CD4-positive, alpha-beta T cell (primary cell): ENCODE measurements at regions not wholly inside any gene's neighbourhood (a gene's known extent, or its start where the extent isn't known, plus 50 kb on each side); places are given as distances from the start of the nearest gene placed in this dataset.

Experiments
- ATAC-seq: fragments of 200-7000 bp; cut with Tn5 transposase; one replicate; pipeline ENCODE4 v1.10.0; 2022; ENCODE audit warnings: mild to moderate bottlenecking; ENCODE audit not compliant: poor library complexity
- CTCF ChIA-PET: fragments of 350-600 bp; sonication (Branson Sonifier 250); formaldehyde crosslinking; loops from one replicate; lab custom pipeline; 2021; ENCODE audit warnings: antibody characterized with exemption, inconsistent platforms; lab: Charles Lee
- POLR2A ChIA-PET: fragments of 350-600 bp; sonication (Branson Sonifier 250); formaldehyde crosslinking; loops from one replicate; lab custom pipeline; 2021; ENCODE audit warnings: antibody characterized with exemption, inconsistent platforms; lab: Charles Lee
- DNase-seq, 14 experiments: peaks; one replicate each; pipeline ENCODE4 v3.0.0-alpha.2; 2013 to 2020; ENCODE audit warnings: mixed read lengths in 2 of 14
- H3K27ac ChIP-seq, 2 donors: one replicate each; pipeline versions ENCODE4 v1.5.1 to v1.7.0; 2013; ENCODE audit warnings: low read length in 2 of 2, low read depth in 1 of 2, mild to moderate bottlenecking in 1 of 2
- H3K27me3 ChIP-seq, 2 experiments: 1 replicate in 1 of 2; 2 replicates in 1 of 2; pipeline versions ENCODE4 v1.6.1 to v1.7.0; 2013; ENCODE audit warnings: low read length in 2 of 2, control low read depth in 1 of 2, mild to moderate bottlenecking in 1 of 2, moderate library complexity in 1 of 2; ENCODE audit not compliant: insufficient read depth in 2 of 2, control insufficient read depth in 1 of 2
- H3K36me3 ChIP-seq: one replicate; pipeline ENCODE4 v1.6.1; 2013; ENCODE audit warnings: low read length, control low read depth; ENCODE audit not compliant: insufficient read depth
- H3K4me1 ChIP-seq: one replicate; pipeline ENCODE4 v1.6.1; 2013; ENCODE audit warnings: low read length, control low read depth; ENCODE audit not compliant: insufficient read depth
- H3K4me3 ChIP-seq: one replicate; pipeline ENCODE4 v1.5.1; 2013; ENCODE audit warnings: mild to moderate bottlenecking, low read length, moderate library complexity
- H3K9me3 ChIP-seq, 2 experiments: 1 replicate in 1 of 2; 2 replicates in 1 of 2; pipeline versions ENCODE4 v1.6.1 to v1.7.0; 2013; ENCODE audit warnings: low read length in 2 of 2, mild to moderate bottlenecking in 2 of 2, control low read depth in 1 of 2, moderate library complexity in 1 of 2; ENCODE audit not compliant: control insufficient read depth in 1 of 2, insufficient read depth in 1 of 2
- H3K27ac Mint-ChIP-seq: one replicate; pipeline ENCODE4 v1.8.0; 2020; ENCODE audit warnings: mixed read lengths
- H3K27me3 Mint-ChIP-seq: one replicate; pipeline ENCODE4 v1.8.0; 2021; ENCODE audit warnings: mixed read lengths
- H3K36me3 Mint-ChIP-seq: one replicate; pipeline ENCODE4 v1.8.0; 2021; ENCODE audit warnings: low read depth, mixed read lengths
- H3K4me1 Mint-ChIP-seq: one replicate; pipeline ENCODE4 v1.8.0; 2021; ENCODE audit warnings: low read depth, mixed read lengths
- H3K4me3 Mint-ChIP-seq: one replicate; pipeline ENCODE4 v1.8.0; 2020; ENCODE audit warnings: mild to moderate bottlenecking, mixed read lengths
- H3K9me3 Mint-ChIP-seq: one replicate; pipeline ENCODE4 v1.8.0; 2020; ENCODE audit warnings: mixed read lengths
- intact Hi-C, 2 experiments: fragments of 100-400 bp; cut with DNase I in 1 of 2; cut with micrococcal nuclease in 1 of 2; formaldehyde crosslinking; loops; one replicate each; pipeline versions ENCODE4 v1.15.1 to v1.9.0; 2023 to 2025; cut with DNase I, micrococcal nuclease
- TF ChIP-seq, protein P1 (sequence below): fragments of 200-600 bp; IDR thresholded peaks from one replicate; pipeline ENCODE4 v1.8.0; 2022; ENCODE audit warnings: antibody characterized with exemption, mild to moderate bottlenecking

- Histone ChIP-seq H3K4me3 (no peak overlapping the region), H3K27me3 (no peaks in the 10 kb centered on the region), H3K27ac (no peak overlapping the region), H3K9me3 (no peaks in the 10 kb centered on the region), H3K4me1 (no peaks in the 10 kb centered on the region), H3K36me3 (no peaks in the 10 kb centered on the region)
- no peak for ATAC-seq
- Mint-ChIP-seq H3K27ac (no peak overlapping the region), H3K36me3 (no peaks in the 10 kb centered on the region), H3K4me3 (no peak overlapping the region), H3K4me1 (peaks cover 11% of the 10 kb centered on the region), H3K9me3 (no peaks in the 10 kb centered on the region), H3K27me3 (no peaks in the 10 kb centered on the region)
- TF ChIP-seq, protein P1, sequence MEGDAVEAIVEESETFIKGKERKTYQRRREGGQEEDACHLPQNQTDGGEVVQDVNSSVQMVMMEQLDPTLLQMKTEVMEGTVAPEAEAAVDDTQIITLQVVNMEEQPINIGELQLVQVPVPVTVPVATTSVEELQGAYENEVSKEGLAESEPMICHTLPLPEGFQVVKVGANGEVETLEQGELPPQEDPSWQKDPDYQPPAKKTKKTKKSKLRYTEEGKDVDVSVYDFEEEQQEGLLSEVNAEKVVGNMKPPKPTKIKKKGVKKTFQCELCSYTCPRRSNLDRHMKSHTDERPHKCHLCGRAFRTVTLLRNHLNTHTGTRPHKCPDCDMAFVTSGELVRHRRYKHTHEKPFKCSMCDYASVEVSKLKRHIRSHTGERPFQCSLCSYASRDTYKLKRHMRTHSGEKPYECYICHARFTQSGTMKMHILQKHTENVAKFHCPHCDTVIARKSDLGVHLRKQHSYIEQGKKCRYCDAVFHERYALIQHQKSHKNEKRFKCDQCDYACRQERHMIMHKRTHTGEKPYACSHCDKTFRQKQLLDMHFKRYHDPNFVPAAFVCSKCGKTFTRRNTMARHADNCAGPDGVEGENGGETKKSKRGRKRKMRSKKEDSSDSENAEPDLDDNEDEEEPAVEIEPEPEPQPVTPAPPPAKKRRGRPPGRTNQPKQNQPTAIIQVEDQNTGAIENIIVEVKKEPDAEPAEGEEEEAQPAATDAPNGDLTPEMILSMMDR, result no peak
- intact Hi-C loops, result loop anchor here in 1 of 2 experiments (10.0 kb wide), 1 partner anchor 64 kb away; no protein-coding TSS in a partner anchor
- CTCF ChIA-PET, result no interaction called here
- POLR2A ChIA-PET, result no interaction called here
- no peak for DNase-seq
Observed at GRCh38 chr3:59518283-59519055, 468.6 kb upstream of the CFAP20DC start.

DNA sequence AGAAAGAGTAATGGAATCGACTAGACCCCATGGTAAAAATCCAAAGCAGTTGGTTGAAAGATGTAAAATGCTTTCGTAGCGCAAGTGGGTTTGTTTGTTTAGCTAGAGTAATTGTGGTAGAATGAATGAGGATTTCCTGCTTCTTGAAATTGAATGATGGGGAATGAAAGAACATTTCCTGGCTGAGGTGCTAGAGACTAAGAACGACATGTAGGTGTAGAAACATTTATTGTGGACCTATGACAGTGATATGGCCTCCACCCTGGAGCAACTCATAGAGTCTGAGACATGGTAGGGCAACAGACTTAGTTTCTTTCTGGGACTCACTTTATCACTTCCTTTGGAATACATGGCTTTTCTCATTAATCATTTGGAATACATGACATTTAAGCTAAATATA, 467.6 kb upstream of the CFAP20DC start:
- Histone ChIP-seq H3K4me1 (no peaks in the 10 kb centered on the region), H3K9me3 (no peaks in the 10 kb centered on the region), H3K27me3 (no peaks in the 10 kb centered on the region), H3K27ac (no peak overlapping the region), H3K4me3 (no peak overlapping the region), H3K36me3 (no peaks in the 10 kb centered on the region)
- ChIA-PET POLR2A (no interaction called here), CTCF (no interaction called here)
- H3K36me3 Mint-ChIP-seq, result no peaks in the 10 kb centered on the region
- H3K4me1 Mint-ChIP-seq, result peaks cover 12% of the 10 kb centered on the region
- no peak for ATAC-seq
- intact Hi-C loops, result loop anchor here in 1 of 2 experiments (10.0 kb wide), 1 partner anchor 63 kb away; no protein-coding TSS in a partner anchor
- no peak overlapping the region for H3K27ac Mint-ChIP-seq
- no peaks in the 10 kb centered on the region for H3K27me3 Mint-ChIP-seq
- H3K9me3 Mint-ChIP-seq, result no peaks in the 10 kb centered on the region
- no peak overlapping the region for H3K4me3 Mint-ChIP-seq
- DNase-seq, result no peak
- TF ChIP-seq, protein P1, result no peak

GRCh38 chr3:59515966-59516365, 466.1 kb upstream of the CFAP20DC start:
- no peaks in the 10 kb centered on the region for H3K4me1 ChIP-seq
- DNase-seq (no peak), ATAC-seq (no peak)
- H3K9me3 Mint-ChIP-seq, result no peaks in the 10 kb centered on the region
- H3K27me3 ChIP-seq, result no peaks in the 10 kb centered on the region
- H3K27ac Mint-ChIP-seq, result no peak overlapping the region
- H3K9me3 ChIP-seq, result no peaks in the 10 kb centered on the region
- H3K27ac ChIP-seq, result no peak overlapping the region
- TF ChIP-seq, protein P1, result no peak
- H3K27me3 Mint-ChIP-seq, result no peaks in the 10 kb centered on the region
- ChIA-PET POLR2A (no interaction called here), CTCF (no interaction called here)
- no peak overlapping the region for H3K4me3 Mint-ChIP-seq
- no peak overlapping the region for H3K4me3 ChIP-seq
- no peaks in the 10 kb centered on the region for H3K36me3 Mint-ChIP-seq
- intact Hi-C loops, result loop anchor here in 1 of 2 experiments (10.0 kb wide), 1 partner anchor 61 kb away; no protein-coding TSS in a partner anchor
- H3K36me3 ChIP-seq, result no peaks in the 10 kb centered on the region
- peaks cover 20% of the 10 kb centered on the region for H3K4me1 Mint-ChIP-seq
